Ishikawa (cell line): ENCODE measurements at regions not wholly inside any gene's neighbourhood (a gene's known extent, or its start where the extent isn't known, plus 50 kb on each side); places are given as distances from the start of the nearest gene placed in this dataset.

Experiments
- CEBPB ChIP-seq: IDR thresholded peaks from 2 replicates; pipeline ENCODE4 v1.6.1; 2012
- CREB1 ChIP-seq: IDR thresholded peaks from 2 replicates; pipeline ENCODE4 v1.6.1; 2012; ENCODE audit warnings: low read depth
- EGR1 ChIP-seq: IDR thresholded peaks from 2 replicates; pipeline ENCODE4 v1.6.1; 2012
- EP300 ChIP-seq: IDR thresholded peaks from 2 replicates; pipeline ENCODE4 v1.6.1; 2012; ENCODE audit warnings: borderline replicate concordance
- FOXM1 ChIP-seq: IDR thresholded peaks from 2 replicates; pipeline ENCODE4 v1.6.1; 2012; ENCODE audit warnings: low read depth, borderline replicate concordance
- MAX ChIP-seq: IDR thresholded peaks from 2 replicates; pipeline ENCODE4 v1.6.1; 2012
- RAD21 ChIP-seq: IDR thresholded peaks from 2 replicates; pipeline ENCODE4 v1.6.1; 2012; ENCODE audit warnings: low read depth
- TAF1 ChIP-seq: IDR thresholded peaks from 2 replicates; pipeline ENCODE4 v1.6.1; 2012; ENCODE audit warnings: low read depth, mild to moderate bottlenecking
- TCF12 ChIP-seq: IDR thresholded peaks from 2 replicates; pipeline ENCODE4 v1.6.1; 2012; ENCODE audit warnings: low read depth
- TEAD4 ChIP-seq: IDR thresholded peaks from 2 replicates; pipeline ENCODE4 v1.6.1; 2012
- YY1 ChIP-seq: IDR thresholded peaks from 2 replicates; pipeline ENCODE4 v1.6.1; 2012; ENCODE audit warnings: low read depth
- TF ChIP-seq, protein P1 (sequence below): IDR thresholded peaks from 2 replicates; pipeline ENCODE4 v1.6.1; 2012; ENCODE audit warnings: low read depth, mild to moderate bottlenecking

GRCh38 chr2:76268902-76269620 lies 558.3 kb upstream of the GCFC2 start:
- TF ChIP-seq CREB1 (no peak), YY1 (no peak), EP300 (no peak), MAX (no peak), TCF12 (no peak), TAF1 (no peak), CEBPB (no peak), EGR1 (no peak), TEAD4 (no peak), FOXM1 (no peak), RAD21 (no peak)
- TF ChIP-seq, protein P1, sequence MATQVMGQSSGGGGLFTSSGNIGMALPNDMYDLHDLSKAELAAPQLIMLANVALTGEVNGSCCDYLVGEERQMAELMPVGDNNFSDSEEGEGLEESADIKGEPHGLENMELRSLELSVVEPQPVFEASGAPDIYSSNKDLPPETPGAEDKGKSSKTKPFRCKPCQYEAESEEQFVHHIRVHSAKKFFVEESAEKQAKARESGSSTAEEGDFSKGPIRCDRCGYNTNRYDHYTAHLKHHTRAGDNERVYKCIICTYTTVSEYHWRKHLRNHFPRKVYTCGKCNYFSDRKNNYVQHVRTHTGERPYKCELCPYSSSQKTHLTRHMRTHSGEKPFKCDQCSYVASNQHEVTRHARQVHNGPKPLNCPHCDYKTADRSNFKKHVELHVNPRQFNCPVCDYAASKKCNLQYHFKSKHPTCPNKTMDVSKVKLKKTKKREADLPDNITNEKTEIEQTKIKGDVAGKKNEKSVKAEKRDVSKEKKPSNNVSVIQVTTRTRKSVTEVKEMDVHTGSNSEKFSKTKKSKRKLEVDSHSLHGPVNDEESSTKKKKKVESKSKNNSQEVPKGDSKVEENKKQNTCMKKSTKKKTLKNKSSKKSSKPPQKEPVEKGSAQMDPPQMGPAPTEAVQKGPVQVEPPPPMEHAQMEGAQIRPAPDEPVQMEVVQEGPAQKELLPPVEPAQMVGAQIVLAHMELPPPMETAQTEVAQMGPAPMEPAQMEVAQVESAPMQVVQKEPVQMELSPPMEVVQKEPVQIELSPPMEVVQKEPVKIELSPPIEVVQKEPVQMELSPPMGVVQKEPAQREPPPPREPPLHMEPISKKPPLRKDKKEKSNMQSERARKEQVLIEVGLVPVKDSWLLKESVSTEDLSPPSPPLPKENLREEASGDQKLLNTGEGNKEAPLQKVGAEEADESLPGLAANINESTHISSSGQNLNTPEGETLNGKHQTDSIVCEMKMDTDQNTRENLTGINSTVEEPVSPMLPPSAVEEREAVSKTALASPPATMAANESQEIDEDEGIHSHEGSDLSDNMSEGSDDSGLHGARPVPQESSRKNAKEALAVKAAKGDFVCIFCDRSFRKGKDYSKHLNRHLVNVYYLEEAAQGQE: no peak
